NCI-H2029 (cell line): ENCODE measurements at regions not wholly inside any gene's neighbourhood (a gene's known extent, or its start where the extent isn't known, plus 50 kb on each side); places are given as distances from the start of the nearest gene placed in this dataset.
"Not testable (repeated sequence)": the region's sequence is repeated elsewhere in the genome, so short reads cannot be mapped to it uniquely, and the experiment has no call there.

Experiments used
- DNase-seq: peaks from one replicate; lab custom pipeline; 2025; lab: John Stamatoyannopoulos, UW

DNA sequence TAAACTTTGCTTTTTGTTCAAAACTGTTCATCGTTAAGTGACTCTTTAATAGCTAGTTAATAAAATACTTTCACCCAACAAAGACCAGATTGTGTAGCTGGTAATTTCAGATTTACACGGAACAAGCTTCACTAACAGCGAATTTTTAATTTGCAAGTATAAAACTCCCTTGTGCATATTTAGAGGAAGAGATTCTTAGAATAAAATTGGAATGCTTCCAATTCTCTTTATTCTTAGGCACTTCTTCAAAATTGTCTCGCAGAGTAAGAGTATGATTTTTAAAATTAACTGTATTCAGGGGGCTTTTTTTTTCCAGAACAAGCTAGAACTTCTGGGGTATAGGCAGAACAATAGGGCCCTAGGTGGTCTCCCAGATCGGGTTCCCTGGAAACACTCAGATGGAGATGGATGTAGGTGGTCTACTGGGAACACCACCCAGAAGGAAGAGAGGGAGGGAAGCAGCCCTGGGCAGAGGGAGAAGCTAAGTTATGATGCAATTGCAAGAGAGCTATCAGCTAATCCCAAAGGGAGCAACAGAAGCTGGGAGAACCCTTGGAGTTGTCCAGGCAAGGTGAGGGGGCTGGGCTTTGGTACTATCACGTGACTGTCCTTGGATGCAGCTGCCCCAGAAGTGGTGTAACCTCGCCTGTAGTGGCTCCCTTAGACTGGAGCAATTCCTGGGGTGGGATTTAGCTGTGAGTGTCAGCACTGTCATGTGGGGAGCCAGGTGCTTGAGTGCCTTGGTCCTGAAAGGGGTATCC is 151.7 kb upstream of the ASB18 start:
- no peak for DNase-seq

DNA sequence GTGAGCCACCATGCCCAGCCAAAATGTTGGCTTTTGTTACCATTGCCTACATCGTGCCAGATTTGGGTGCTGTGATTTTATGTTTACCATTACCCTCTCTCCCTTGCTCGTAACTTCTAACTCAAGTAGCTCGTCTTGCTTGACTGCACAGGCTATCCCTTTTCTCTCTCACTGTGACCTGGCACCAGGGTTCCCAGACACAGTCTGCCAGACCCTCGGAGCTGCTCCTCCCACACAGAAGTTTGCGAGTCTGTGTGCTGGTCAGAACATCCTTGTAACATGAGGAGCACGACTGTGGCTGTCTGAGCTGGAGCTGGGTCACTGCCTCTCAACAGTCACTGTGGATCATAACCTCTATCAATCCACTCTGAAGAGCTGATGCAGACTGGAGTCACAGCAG is 152.5 kb upstream of the ACKR3 start:
- no peak for DNase-seq

GRCh38 chr2:236430584-236430983 is 139.0 kb upstream of the ACKR3 start:
- no peak for DNase-seq

DNA sequence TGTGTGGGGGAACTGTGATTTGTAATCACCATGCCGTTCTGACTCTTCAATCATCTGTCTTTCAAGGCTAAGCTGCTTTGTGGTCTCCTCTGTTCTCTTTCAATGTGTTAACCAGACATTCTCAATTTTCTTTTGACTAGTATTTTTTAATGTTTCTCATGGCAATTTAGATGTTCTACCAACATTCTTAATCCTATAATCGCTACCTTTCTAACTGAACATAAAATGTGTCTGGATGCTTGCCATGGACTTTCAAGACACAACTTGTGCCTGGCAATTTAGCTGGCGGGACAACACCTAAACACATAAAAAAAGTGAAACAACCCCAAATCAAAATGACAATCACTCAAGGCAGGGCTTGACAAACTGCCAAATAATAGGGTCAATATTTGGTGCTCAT is 135.0 kb upstream of the ACKR3 start:
- no peak for DNase-seq

DNA sequence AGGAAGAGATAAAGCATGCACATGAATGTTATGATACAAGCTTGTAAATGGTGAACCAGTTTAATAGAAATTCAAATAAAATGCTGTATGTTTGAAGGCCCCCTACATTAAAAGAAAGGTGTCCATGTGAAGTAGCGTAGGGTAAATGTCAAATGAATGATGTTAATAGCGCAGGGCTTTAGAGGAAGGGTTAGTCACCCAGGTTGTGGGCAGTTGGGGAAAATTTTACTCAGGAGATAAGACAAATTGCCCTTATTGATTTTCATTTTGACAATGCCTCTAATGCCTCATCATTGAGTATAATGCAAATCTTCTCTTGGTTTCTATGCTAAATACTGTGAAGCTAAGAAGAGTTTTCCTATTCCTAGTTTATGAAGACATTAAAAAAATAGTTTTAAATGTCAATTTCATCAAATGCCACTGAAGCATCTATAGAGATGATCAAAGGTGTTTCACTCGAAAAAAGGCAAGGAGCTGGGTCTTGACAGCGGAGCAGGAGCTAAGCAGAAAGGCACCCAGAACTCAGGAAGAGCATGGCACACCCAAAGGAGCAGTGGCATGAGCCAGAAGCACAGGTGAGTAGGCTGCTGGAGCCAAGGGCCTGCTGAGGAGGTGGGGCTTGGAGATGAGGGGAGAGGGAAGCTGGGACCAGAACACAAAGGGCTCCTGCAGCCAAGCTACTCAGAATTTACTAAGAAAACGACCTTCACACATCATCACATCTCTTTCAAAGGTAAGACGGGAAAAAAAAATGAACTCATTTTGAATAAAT is 129.3 kb upstream of the ACKR3 start:
- DNase-seq: no peak

- no peak for DNase-seq
Observed at GRCh38 chr2:236444187-236444586, 125.4 kb upstream of the ACKR3 start.

GRCh38 chr2:236445678-236446077 is 123.9 kb upstream of the ACKR3 start:
- no peak for DNase-seq

- DNase-seq: no peak
Observed at GRCh38 chr2:236446521-236446920, 123.1 kb upstream of the ACKR3 start.

GRCh38 chr2:236449167-236449761 is 120.4 kb upstream of the ACKR3 start:
- DNase-seq: peak; percentile 73

DNA sequence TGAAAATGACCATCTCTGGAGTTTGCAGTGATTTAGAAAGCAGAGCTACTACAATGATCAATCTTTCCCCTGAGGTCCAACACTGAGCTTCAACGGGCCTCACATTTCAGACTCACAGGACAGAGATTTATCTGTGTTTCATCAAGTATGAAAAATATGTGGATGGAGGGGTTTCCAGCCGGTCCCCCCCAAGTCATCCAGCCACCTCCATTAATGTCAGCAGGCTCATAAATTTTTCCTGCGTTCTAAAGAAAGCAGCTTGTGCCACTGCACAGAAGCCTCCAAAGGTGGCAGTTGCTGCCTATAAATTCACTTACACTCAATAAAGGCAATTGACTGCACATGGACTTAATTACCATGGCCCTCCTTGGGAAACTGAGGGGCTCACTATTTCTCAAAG is 117.4 kb upstream of the ACKR3 start:
- DNase-seq: no peak

DNA sequence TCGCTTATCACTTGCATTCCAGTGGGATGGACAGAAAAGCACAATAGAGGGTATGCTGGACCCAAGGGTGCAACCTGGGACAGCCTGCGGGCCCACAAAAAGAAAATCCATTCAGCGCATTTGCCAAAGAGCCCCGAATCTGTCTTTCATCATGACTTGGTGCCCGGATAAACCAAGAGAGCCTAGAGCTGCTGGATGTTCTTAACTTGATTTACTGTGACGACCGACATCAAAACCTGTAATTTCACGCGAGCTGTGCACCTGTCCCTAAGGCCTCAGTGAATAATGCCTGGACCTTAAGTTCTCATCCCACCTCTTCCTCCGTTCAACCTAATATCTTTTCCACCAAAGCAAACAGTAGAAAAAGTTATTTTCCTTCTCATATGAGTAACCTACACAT is 115.5 kb upstream of the ACKR3 start:
- no peak for DNase-seq

DNA sequence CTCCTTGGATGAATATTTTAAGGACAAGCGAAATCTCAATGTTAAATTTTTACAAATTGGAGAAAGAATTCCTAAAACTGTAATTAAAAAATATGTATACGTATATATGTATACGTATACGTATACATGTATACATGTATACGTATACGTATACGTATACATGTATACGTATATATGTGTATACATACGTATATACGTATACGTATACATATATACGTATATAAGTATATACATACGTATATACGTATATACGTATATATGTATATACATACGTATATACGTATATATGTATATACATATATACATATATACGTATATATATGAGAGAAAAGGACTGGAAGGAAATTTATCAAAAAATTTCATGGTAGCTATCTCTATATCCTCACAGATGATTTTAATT is 110.2 kb upstream of the ACKR3 start:
- no peak for DNase-seq

- DNase-seq: no peak
Observed at GRCh38 chr2:236464140-236464539, 105.5 kb upstream of the ACKR3 start.

DNA sequence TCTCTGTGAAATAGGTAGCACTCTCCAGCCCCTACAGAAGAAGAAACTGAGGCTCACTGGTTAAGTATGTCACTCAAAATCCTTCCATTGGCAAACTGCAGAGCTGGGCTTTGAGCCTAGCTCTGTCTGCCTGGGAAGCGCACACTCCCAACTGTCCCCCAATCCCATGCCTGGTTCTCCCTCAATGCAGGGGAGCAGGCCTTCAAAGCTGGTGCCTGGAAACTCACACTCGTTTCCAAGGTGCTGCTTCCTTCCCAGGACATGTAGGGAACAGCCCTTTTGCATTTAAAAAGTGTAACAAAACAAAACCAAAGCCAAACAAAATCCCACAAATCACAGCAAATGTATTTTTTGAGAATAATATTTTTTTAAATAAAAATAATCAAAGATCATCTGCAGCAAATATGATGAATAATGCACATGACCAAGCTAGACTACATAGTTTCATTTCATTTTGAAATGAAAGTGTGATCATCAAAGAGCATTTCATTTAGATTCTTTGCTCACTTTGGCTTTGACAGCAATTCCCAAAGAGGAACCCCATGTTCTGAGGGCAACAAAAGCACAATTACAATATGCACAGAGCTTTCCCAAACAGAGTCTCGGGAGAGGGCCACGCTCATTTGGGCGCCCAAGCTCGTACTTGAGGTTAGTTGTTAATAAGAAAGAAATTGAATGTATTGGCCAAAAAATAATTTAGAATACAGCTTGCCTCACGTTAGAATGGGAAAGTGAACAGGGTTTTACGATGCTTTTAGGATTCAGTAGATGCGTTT is 96.7 kb upstream of the ACKR3 start:
- no peak for DNase-seq

GRCh38 chr2:236473691-236474090 is 95.9 kb upstream of the ACKR3 start:
- no peak for DNase-seq

DNA sequence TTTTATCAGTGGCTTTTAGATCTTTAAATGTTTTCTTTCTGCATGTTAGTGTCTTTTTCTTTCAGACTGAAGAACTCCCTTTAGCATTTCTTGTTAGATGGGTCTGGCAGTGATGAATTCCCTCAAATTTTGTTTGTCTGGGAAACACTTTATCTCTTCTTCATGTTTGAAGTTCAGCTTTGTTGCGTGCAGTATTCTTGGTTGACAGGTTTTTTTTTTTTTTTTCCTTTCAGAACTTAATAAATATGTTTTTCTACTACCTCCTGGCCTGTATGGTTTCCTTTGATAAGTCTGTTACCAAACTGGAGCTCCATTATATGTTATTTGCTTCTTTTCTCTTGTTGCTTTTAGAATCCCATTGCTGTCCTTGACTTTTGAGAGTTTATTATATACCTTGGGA is 89.8 kb upstream of the ACKR3 start:
- DNase-seq: no peak

DNA sequence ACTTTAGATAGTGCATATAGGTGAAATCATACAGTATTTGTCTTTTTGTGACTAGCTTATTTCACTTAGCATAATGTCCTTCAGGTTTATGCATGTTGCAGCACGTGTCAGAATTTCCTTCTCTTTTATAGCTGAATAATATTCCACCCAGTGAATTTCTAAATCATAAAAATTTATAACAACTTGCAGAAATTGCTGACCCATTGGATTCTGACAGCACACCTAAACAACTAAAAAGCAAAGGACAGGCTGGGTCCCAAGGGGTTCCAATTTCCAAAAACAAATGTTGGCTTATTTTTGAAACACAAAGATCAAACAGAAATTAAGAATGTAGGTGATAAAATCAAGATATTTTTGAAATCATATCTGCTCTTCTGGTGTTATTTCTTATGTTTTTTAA is 86.5 kb upstream of the ACKR3 start:
- DNase-seq: no peak

DNA sequence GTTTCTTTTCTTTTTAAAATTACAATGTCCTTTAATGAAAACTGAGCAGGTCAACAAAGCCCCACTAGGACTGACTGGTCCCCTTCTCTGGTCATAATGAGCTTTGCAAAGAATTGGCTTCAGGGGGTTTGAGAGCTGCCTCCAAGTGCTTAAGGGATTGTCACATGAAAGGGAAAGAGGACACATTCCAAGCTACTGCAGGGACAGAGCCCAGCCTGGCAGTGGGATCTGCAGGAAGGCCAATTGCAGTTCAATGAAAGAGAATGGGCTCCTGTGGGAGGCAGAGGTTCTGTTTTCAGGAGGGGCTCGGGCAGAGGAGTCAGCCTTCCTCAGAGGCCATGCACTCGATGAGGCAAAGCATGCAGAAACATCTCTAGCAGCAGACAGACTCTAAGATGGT is 84.1 kb upstream of the ACKR3 start:
- DNase-seq: no peak

GRCh38 chr2:236489083-236489482 is 80.5 kb upstream of the ACKR3 start:
- DNase-seq: not testable (repeated sequence)

GRCh38 chr2:236489895-236490404 is 79.7 kb upstream of the ACKR3 start:
- no peak for DNase-seq

DNA sequence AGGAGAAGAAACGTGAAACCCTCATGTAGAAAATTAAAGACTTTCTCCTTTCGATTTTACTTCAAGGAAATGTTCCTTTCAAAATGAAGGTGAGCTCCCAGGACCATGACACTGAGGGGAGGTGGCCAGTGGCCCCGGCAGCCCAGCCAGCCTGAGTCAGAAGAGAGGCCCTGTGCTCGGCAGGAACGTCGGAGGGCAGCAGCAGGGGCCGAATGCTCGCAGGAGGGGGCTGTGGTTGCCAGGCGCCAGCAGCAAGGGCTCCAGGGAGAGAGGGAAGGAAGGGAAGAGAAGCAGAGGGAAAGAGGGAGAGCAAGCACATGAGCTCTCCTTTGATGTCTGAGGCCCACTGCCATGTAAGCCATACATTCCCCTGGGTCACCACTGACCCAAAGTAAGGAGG is 73.3 kb upstream of the ACKR3 start:
- DNase-seq: no peak

- DNase-seq: no peak
Observed at GRCh38 chr2:236498369-236498768, 71.3 kb upstream of the ACKR3 start.
